Panc1 (cell line): ENCODE measurements at regions not wholly inside any gene's neighbourhood (a gene's known extent, or its start where the extent isn't known, plus 50 kb on each side); places are given as distances from the start of the nearest gene placed in this dataset.

Experiments used
- ATAC-seq: fragments of 200-7000 bp; cut with Tn5 transposase; 2 replicates; pipeline ENCODE4 v1.9.1; 2020; ENCODE audit warnings: mild to moderate bottlenecking, moderate library complexity
- BruUV-seq: library from RNA; stranded (reverse); fragments of 400-500 nt; replicated peaks from 2 replicates; lab custom pipeline; 2021; lab: Mats Ljungman, UMichigan
- CTCF ChIA-PET: fragments of 300-600 bp; sonication (Branson Sonifier 250); formaldehyde crosslinking; loops from one replicate; lab custom pipeline; 2022; ENCODE audit warnings: antibody characterized with exemption; lab: Charles Lee
- POLR2A ChIA-PET: fragments of 300-600 bp; sonication (Branson Sonifier 250); formaldehyde crosslinking; loops from one replicate; lab custom pipeline; 2022; ENCODE audit warnings: antibody characterized with exemption; lab: Charles Lee
- DNase-seq: peaks from one replicate; pipeline ENCODE4 v3.0.0-alpha.2; 2010; ENCODE audit warnings: low read depth, low spot score
- H3K27ac ChIP-seq: 2 replicates; pipeline ENCODE4 v1.5.1; 2011; ENCODE audit warnings: mild to moderate bottlenecking, low read length, inconsistent platforms
- H3K27me3 ChIP-seq: fragments of 200-500 bp; sonication (Bioruptor generic); 2 replicates; pipeline ENCODE4 v1.6.0; 2014; ENCODE audit warnings: low read length, inconsistent platforms; ENCODE audit not compliant: control insufficient read depth, insufficient read depth
- H3K36me3 ChIP-seq: fragments of 200-500 bp; sonication (Bioruptor generic); 2 replicates; pipeline ENCODE4 v1.5.1; 2014; ENCODE audit warnings: inconsistent platforms, mild to moderate bottlenecking, low read length, moderate library complexity; ENCODE audit not compliant: control insufficient read depth, insufficient read depth
- H3K4me1 ChIP-seq: 2 replicates; pipeline ENCODE4 v1.5.1; 2011; ENCODE audit warnings: inconsistent platforms, mild to moderate bottlenecking, low read length, moderate library complexity; ENCODE audit not compliant: control insufficient read depth, insufficient read depth
- H3K4me3 ChIP-seq, 2 experiments: 2 replicates each; pipeline ENCODE4 v1.5.1; 2011 to 2012; ENCODE audit warnings: low read depth in 2 of 2, low read length in 2 of 2, mild to moderate bottlenecking in 2 of 2, inconsistent platforms in 1 of 2, moderate library complexity in 1 of 2
- H3K9me3 ChIP-seq: fragments of 200-500 bp; sonication (Bioruptor generic); 2 replicates; pipeline ENCODE4 v1.5.1; 2014; ENCODE audit warnings: low read depth, mild to moderate bottlenecking, inconsistent platforms, low read length, moderate library complexity; ENCODE audit not compliant: control insufficient read depth, insufficient read depth
- CTCF ChIP-seq: fragments of 450-650 bp; IDR thresholded peaks from 2 replicates; pipeline ENCODE4 v1.5.1; 2017; ENCODE audit warnings: mild to moderate bottlenecking
- POLR2AphosphoS5 ChIP-seq: IDR thresholded peaks from 2 replicates; pipeline ENCODE4 v1.6.1; 2012; ENCODE audit warnings: mild to moderate bottlenecking, low read depth, low read length, moderate library complexity
- SIN3A ChIP-seq: IDR thresholded peaks from 2 replicates; pipeline ENCODE4 v1.6.1; 2012; ENCODE audit warnings: low read depth, mild to moderate bottlenecking, low read length, moderate library complexity, borderline replicate concordance; ENCODE audit not compliant: insufficient read depth
- TCF7L2 ChIP-seq: IDR thresholded peaks from 2 replicates; pipeline ENCODE4 v1.6.1; 2011; ENCODE audit warnings: mild to moderate bottlenecking, low read depth, low read length, inconsistent platforms
- in situ Hi-C: cut with HindIII; loops from 2 replicates; pipeline ENCODE4 v1.10.0; 2016; ENCODE audit warnings: low sequenced_read_pairs, low pct_unique_long_range_greater_than_20kb
- intact Hi-C: fragments of 100-400 bp; cut with micrococcal nuclease; formaldehyde crosslinking; loops from one replicate; pipeline ENCODE4 v1.10.0; 2022; ENCODE audit not compliant: unreplicated experiment
- TF ChIP-seq, protein P1 (sequence below), 2 experiments: IDR thresholded peaks; 2 replicates each; pipeline ENCODE4 v1.6.1; 2011 to 2012; ENCODE audit warnings: low read depth in 2 of 2, control low read depth in 1 of 2, low read length in 1 of 2, mild to moderate bottlenecking in 1 of 2, moderate library complexity in 1 of 2; ENCODE audit not compliant: insufficient read depth in 1 of 2

DNA sequence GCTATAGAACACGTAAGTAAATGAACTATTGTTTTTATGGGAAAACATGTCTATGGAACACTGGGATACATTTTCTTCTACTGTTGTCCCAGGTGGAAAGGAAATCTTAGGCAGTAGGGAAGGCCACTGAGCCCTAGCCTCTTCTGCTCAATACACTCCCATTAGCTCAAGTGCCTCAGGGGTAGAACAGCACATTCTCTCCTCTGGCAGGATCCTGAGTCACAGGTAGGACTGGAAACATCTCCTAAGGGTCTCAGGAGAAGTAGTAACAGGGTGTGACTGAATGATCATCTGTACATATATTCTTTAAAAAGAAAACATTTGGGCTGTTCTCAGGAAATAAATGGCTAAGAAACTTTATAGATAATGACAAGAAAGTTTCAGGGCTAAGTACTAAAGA is 175.6 kb upstream of the ESRRG start:
- Histone ChIP-seq H3K27me3 (no peaks in the 10 kb centered on the region), H3K4me3 (no peak overlapping the region), H3K27ac (no peak overlapping the region), H3K4me1 (no peaks in the 10 kb centered on the region), H3K36me3 (no peaks in the 10 kb centered on the region), H3K9me3 (no peaks in the 10 kb centered on the region)
- ChIA-PET POLR2A (no interaction called here), CTCF (no interaction called here)
- intact Hi-C loops: no loop called here
- in situ Hi-C loops: no loop called here
- ATAC-seq: no peak
- BruUV-seq: no TSS peak
- DNase-seq: no peak
- TF ChIP-seq TCF7L2 (no peak), SIN3A (no peak)
- TF ChIP-seq, protein P1, sequence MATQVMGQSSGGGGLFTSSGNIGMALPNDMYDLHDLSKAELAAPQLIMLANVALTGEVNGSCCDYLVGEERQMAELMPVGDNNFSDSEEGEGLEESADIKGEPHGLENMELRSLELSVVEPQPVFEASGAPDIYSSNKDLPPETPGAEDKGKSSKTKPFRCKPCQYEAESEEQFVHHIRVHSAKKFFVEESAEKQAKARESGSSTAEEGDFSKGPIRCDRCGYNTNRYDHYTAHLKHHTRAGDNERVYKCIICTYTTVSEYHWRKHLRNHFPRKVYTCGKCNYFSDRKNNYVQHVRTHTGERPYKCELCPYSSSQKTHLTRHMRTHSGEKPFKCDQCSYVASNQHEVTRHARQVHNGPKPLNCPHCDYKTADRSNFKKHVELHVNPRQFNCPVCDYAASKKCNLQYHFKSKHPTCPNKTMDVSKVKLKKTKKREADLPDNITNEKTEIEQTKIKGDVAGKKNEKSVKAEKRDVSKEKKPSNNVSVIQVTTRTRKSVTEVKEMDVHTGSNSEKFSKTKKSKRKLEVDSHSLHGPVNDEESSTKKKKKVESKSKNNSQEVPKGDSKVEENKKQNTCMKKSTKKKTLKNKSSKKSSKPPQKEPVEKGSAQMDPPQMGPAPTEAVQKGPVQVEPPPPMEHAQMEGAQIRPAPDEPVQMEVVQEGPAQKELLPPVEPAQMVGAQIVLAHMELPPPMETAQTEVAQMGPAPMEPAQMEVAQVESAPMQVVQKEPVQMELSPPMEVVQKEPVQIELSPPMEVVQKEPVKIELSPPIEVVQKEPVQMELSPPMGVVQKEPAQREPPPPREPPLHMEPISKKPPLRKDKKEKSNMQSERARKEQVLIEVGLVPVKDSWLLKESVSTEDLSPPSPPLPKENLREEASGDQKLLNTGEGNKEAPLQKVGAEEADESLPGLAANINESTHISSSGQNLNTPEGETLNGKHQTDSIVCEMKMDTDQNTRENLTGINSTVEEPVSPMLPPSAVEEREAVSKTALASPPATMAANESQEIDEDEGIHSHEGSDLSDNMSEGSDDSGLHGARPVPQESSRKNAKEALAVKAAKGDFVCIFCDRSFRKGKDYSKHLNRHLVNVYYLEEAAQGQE (IDR thresholded peaks at IDR 0.05; ENCODE audit: insufficient read depth in 1 of 2, low read depth in 2 of 2, low read length in 1 of 2): no peak

- TF ChIP-seq CTCF (no peak), TCF7L2 (no peak), SIN3A (no peak), POLR2AphosphoS5 (no peak)
- TF ChIP-seq, protein P1 (IDR thresholded peaks at IDR 0.05; ENCODE audit: insufficient read depth in 1 of 2, low read depth in 2 of 2, low read length in 1 of 2): no peak
- H3K36me3 ChIP-seq: no peaks in the 10 kb centered on the region
- DNase-seq: no peak
- H3K9me3 ChIP-seq: no peaks in the 10 kb centered on the region
- ChIA-PET CTCF (no interaction called here), POLR2A (no interaction called here)
- BruUV-seq: no TSS peak
- intact Hi-C loops (no loop called here), in situ Hi-C loops (no loop called here)
- no peaks in the 10 kb centered on the region for H3K4me1 ChIP-seq
- H3K27ac ChIP-seq: no peak overlapping the region
- no peak for ATAC-seq
- H3K27me3 ChIP-seq: no peaks in the 10 kb centered on the region
- no peak overlapping the region for H3K4me3 ChIP-seq
Observed at GRCh38 chr1:216896146-216896545, 172.9 kb upstream of the ESRRG start.
